GM21447 (cell line): ENCODE measurements at regions not wholly inside any gene's neighbourhood (a gene's known extent, or its start where the extent isn't known, plus 50 kb on each side); places are given as distances from the start of the nearest gene placed in this dataset.
"Not testable (repeated sequence)": the region's sequence is repeated elsewhere in the genome, so short reads cannot be mapped to it uniquely, and the experiment has no call there.

ENCODE experiments used
- ATAC-seq: cut with Tn5 transposase; IDR thresholded peaks from one replicate; pipeline ENCODE4 v1.9.1; 2021; ENCODE audit not compliant: unreplicated experiment

DNA sequence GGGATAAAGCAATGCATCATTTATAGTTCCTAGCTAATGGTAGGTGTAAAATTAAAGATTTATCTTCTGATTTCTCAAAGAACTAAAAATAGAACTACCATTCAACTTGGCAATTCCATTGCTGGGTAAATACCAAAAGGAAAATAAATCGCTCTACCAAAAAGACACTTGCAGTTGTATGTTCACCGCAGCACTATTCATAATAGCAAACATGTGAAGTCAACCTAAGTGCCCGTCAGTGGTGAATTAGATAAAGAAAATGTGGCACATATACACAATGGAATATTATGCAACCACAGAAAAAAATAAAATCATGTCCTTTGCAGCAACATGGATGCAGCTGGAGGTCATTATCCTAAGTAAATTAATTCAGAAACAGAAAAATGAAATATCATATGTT, 192.8 kb upstream of the ADRA1D start:
- no peak for ATAC-seq

DNA sequence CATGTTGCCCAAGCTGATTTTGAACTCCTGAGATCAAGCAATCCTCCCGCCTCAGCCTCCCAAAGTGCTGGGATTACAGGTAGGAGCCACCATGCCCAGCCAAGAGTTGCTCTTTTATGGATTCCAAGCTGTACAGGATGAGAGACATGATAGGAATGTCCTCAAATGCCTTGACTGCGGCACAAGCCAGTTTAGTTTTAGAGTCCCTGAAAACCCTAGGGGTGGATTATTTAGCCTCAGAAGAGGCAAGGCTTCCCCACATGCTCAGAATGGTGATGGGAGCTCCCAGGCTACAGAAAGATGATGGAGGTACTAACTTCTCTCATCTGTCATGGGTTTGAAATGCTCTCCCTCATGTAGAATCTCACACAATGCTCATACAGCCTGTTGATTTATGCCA, 192.1 kb upstream of the ADRA1D start:
- no peak for ATAC-seq

DNA sequence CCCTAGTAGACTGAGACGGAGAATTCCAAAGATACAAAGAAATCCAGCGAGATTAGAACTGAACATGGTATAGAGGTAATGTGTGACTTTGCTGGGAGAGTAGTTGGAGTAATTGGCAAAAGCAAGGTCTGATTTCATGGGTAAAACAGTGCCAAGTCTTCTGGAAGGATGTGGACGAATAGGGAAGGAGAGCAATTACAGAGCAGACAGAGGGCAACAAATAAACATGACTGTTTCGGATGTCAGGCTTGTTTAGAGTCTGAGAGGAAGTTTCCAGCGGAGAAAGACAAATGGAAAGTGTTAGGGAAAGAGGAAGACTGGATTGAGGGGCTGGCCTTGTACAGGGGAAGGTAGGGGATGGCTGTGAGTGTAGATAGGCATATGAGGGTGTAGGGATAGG, 190.4 kb upstream of the ADRA1D start:
- ATAC-seq, result no peak

DNA sequence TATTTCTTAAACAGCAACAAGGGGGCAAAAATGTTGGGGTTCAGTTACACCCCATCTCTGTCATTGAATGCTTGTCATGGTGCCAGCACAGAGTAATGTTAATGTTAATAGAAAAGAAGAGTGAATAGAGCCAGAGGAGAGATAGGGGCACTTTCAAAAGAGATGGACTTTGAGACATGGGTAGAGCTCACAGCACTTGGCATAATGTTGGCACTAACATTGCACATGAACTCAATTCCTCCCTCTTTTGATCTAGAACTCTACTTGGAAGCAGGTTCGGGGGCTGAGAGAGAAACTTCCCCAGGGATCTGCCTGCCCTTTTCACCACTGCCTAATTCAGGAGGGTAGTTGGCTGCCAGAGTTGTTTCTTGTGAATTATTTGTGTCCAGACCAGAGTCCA, 188.0 kb upstream of the ADRA1D start:
- no peak for ATAC-seq

DNA sequence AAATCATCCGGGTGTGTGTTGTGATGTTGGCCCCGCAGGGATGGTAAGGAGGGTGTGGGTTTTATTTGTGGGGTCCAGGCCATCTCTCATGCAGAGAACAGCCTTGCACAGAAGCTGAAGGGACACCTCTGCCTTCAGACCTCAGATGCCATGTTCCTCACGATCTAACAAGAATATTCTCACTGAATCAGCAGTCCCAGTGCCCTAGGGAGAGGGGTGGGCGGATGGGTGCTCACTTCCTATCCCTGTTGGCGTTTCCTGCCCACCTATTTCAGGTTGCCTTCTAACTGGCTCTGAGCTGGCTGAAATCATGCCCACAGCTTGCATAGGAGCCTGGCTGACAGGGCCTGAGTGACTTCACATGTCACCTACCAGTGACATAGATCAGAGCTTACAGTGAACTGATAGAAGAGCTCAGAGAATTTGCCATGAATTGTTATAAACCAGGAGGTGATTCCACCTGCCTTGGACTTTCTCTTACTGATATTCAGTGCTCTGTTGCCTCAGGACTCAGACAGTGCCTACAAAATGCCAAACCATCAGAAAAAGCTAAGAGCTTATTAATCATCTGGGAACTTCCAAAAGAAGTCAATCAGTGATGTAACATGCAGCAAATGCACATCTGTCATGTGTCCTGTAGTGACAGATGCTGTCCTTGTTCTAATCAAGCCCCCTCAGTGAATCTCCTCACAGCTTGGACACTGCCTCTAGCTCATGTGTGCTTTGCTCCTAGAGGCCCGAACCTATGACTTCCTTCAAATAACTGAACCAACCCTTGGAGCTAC, 186.8 kb upstream of the ADRA1D start:
- no peak for ATAC-seq

DNA sequence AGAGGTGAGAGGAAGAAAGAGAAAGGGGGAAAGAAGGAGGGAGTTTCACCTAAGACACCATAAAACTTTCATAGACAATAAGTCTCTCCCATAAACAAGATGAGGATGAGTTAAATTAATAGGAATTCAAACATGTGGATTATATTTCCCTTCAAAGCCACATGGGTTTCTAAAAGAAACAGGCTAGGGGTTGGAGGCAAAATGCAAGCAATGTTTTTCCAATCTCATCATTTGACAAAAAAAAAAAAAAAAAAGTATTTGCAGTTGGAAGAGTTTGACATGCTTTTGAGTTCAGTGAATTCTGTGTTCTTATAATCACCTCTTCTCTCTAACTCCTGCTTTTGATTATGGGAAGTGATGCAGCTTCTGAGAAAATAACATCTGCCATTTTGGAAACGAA, 186.1 kb upstream of the ADRA1D start:
- no peak for ATAC-seq

DNA sequence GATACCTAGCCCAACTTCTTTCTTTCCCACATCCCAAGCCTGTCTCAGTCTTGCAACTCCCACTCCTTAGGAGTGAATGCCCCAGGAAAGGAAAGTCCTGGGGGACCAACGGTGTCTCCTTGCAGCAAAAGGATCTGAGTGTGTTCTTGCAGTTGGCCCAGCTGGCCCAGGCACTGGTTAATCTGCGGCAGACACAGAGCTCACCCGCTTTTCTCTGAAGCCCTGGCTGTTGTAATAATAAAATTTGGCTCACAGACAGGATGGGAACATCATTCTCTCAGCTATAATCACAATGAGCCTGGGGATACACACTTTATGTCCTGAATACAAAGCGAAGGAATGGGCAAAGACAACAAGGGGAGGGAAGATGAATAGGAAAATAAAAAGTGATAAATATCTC, 185.6 kb upstream of the ADRA1D start:
- ATAC-seq, result no peak

DNA sequence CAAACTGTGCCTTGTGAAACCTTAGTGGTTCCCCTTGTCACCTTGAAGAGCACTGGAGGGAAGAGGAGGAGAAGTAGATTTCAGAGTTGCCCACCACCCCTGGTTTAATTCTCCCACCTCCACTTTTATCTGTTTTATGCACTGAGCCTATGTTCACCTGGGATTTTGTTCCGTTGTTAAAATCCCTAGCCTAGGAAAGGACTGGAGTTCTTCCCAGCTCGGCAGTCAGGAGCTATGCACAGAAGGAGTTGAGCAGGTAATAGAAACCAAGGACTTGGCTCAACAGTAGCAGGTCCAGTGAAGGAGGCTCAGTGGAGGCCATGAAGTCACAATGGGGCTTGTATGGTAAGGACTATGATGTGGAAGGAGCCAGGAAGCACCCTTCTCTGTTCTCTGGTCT, 182.4 kb upstream of the ADRA1D start:
- ATAC-seq, result no peak

DNA sequence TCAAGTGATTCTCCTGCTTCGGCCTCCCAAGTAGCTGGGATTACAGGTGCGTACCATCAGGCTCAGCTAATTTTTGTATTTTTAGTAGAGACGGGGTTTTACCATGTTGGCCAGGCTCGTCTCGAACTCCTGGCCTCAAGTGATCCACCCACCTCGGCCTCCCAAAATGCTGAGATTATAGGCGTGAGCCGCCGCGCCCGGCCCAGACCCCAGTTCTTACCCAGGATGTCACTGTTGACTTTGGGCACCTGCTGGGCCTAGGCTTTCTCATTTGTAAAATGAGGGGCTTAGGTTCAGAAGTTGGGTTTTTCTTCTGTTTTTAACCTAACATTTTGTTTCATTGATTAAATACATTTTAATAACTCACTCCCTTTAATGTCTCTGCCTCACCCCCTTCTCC, 181.7 kb upstream of the ADRA1D start:
- not testable (repeated sequence) for ATAC-seq

DNA sequence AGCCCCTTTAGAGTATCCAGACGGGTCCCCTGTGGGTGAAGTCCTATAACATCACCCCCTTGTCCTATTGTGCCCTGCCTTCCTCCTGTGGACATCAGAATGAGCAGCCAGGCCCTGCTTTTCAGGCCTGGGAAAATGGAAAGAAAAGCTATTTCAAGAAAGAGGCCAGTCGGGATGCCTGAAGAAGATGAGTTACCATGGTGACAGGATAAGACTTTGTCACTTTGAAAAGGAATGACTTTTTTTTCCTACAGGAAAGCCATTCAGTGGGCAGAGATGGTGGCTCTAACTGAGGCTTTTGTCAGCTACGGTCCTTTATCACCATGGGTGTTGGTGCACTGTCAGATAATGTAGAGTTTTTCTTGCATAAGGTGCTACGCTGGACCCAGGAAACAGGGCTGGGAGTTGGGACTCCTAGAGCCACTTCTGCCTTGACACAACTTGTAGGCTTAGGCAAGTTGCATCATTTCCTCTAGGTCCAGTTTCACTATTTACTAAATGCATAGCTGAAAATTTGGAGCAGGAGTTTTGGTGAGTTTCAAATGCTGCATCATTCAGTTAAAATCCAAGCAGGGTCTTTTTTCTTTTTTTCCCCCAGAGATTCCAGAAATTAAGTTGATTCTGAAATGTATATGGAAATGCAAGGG, 179.0 kb upstream of the ADRA1D start:
- no peak for ATAC-seq

DNA sequence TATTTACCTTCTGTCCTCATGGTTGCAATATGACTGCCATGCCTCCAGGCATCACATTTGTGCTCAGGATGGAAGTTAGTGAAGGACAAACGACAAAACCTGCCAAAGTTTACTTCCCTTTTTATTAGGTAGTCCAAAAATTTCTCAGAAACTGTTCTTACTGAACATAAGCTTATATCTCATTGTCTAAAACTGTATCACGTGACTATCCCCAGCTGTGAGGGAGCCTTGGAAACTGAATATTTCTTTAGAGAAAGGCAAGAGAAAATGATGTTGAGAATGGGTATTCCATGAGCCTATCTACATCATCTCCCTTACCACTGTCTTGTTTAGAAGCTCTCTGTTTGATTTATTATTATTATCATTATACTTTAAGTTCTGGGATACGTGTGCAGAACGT, 169.1 kb upstream of the ADRA1D start:
- ATAC-seq, result no peak

DNA sequence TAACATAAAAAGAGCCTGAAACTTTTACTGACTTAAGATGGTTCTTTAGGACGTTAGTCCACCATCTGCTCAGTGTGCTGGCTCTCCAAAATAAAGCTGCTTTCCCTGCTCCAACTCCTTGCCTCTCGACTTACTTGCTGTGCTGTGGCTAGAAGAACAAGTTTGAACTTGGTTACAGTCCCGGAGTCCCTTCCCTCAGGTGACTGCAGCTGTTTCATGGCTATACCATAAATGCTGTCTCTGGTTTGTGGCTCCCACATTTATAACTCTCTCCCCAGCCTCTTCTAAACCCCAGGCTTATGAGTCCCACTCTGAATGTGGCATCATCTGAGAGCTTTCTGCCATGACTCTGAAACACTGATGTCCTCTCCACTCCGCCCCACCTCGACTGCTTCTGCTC, 166.2 kb upstream of the ADRA1D start:
- no peak for ATAC-seq

DNA sequence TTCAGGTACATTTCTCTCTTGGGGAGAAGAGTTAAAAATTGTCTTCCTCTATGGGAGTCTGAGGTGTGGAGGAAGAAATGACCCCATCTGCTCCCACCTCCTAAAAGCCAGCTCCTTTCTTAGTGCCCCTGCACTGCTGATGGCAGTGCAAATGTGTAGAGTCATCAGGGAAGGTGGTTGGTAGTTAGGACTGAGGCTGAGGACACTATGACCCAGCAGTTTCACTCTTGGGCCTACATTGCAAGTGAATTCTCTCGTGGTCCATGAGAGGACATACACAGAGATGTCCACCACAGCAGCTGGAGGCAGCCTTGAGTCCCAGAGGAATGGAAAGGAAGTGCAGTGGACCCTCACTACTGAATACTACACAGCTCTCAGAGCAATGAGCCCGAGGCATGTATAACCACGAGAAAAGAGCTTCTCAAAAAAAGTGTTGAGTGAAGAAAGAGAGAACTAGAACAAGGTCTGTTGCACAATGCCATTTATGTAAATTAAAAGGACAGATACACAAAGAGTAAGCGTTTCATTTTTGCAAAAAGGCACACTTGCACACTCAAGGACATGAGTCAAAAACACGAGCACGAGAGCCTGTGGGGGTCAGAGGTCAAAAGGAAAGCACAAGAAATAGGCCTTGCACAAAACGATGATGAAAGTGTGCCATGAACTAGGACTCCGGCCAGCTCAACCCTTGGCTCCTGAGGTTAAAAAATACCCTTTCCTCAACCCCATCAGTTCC, 164.4 kb upstream of the ADRA1D start:
- ATAC-seq, result no peak

DNA sequence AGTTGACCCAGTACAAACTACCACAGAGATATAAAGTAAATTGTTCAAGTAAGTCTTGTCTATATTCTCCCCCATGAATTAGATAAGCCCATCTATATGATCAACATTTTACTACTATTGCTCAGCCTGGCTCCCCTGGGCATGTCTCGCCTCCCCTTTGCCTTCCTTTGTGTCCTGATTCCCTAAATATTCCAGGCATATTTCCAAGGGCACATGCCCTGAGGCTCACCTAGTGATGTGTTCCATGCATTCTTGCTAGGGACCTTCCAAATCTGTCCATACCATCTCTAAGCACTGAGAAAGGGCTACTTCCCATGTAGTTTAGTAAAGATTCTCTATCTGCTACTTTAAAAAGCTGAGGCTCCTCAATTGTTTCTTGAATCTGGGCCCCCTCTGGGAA, 163.1 kb upstream of the ADRA1D start:
- no peak for ATAC-seq

DNA sequence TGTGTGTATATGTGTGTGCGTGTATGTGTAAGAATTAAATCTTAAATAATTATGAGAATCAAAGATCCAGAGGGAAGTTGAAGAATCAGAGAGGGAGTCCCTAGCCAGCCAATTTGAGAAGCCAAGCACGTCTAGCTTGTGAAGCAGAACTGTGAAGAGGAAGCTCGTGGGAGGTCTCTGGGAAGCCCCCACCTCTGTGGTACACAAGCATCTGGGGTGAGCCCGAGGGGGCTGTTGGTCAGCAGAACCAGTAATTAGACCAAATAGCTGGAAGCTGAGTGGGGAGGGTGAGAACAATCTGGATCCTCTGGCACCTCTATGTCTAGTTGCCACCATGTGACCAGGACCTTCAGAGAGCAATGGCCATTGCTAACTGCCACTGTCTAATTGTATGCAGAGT, 162.7 kb upstream of the ADRA1D start:
- ATAC-seq, result no peak

DNA sequence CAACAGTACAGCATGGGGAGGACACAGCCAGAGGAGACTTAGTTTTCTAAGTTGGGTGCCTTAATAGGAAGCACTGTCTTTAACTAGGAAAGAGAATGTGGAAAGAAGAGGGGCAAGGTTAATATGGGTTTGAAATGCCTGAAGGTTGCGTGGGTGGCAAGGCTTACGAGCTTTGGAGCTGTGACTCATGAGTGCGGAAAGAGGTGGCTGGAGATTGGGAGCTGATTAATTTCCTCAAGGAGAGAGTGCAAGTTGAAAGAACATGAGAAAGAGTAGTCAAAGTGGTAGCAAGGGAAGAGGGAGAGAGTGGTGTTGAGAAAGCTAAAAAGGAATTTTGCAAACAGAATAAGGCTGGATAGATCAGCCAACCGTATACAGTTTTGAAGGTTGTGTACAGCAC, 157.5 kb upstream of the ADRA1D start:
- ATAC-seq, result no peak

DNA sequence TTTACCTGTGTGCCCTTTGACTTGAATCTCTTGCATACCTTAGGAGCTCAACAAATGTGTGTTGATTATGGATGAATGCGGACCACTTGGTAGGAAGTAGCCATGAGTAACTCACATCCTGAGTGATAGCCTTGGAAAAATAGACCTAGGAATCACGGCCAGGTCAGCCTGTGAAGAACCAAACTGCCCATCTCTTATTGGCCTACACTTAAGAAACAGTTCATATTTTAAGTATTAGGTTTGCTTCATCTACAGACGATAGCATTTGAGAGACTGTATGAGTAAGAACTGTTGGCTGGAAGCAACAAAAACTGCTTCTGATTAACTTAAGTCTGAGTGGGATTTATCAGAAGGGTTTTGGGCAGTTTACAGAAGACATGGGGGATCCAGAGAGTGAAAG, 152.5 kb upstream of the ADRA1D start:
- ATAC-seq, result no peak

DNA sequence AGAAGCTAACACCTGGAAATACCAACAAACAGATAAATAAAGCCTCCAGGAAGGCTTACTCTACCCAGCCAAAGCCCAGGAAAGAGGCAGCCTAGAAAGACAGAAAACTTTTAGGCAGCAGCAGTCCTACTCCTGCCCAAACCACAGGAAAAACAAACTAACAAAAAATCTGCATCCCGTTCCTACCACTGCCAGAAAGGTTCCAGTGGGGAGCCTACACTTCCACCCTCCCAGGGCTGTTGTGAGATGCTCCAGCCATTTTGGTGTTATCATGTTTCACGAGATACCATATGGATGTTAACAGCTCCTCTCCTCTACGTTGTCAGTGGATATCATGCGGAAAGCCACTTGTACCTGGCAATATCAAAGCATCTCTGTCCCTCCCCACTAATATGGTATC, 135.9 kb upstream of the ADRA1D start:
- no peak for ATAC-seq

DNA sequence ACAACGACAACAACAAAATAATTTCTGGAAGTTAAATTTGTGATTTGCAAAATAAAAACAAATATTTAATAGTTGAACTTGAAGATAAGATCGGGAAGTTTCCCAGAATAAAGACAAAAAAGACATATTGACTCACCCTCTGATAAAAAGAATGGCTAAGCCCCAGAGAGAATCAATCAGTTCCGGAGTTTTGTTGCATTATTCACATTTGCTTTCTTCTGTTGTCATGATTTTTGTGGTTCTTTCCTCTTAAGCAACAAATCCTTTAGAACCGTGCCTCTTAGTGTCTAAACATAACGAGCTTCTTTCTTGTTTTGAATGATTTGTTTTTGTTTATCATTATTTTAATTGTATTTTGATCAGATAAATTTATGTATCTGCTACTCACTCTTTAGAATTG, 134.9 kb upstream of the ADRA1D start:
- ATAC-seq, result no peak

DNA sequence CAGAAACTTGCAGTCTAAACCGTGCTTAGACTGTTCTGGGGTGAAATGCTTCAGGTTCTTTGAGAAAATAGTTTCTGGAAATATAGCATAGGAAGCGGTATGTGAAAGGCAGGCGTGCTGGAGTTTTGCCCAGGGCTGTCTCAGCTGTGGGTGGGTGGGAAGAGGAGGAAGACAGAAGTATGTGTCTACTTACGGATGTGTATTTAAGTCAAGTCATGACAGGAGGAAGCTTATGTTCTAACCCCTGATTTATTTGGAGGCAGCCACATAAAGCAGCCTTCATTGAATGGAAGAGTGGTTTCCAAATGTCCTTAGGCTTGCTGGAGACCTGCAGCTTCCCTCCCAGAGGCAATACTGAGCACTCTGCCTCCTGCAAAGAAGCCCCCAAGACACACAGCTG, 126.8 kb upstream of the ADRA1D start:
- no peak for ATAC-seq

DNA sequence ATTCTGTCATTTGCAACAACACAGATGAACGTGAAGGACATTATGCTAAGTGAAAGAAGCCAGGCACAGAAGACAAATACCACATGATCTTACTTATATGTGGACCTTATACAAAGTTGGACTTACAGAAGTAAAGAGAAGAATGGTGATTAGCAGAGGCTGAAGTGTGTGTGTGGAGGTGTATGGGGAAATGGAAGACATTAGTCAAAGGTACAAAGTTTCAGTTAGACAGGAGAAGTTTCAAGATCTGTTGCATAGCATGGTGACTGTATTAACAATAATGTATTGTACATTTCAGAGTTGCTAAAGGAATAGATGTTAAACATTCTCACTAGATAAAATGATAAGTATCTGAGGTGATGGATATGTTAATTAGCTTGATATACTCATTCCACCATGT, 124.4 kb upstream of the ADRA1D start:
- no peak for ATAC-seq

DNA sequence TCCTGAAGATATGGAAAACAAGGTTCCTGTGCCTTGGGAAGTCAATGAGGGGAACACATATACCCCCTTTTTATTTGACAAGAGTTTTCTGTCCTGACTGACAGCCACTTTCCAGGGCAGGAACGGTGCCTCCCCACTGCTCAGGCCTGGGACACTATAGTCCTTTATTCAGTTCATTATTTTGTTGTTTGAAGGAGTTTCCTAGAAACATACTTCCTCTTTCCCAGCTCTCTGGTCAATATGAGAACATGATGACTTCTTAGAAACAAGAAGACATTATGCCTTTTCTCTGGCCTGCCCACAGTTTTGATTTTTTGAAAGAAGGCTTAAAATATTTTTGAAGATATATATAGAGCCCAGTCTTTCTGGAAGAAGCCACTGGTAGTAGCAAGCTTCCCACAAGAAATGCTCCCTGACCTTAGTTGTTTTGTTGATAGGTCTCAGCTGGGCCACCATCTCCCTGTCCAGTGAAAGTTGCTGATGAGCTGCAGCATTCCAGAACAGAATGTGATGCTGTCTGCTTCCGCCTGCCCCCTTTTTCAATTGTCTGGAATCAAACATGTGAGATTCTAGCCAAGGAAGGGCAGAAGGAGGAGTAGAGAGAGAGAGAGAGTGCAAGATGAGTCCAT, 122.7 kb upstream of the ADRA1D start:
- no peak for ATAC-seq
